H1 (cell line): ENCODE measurements at regions not wholly inside any gene's neighbourhood (a gene's known extent, or its start where the extent isn't known, plus 50 kb on each side); places are given as distances from the start of the nearest gene placed in this dataset.

ENCODE experiments used
- CTCF ChIA-PET: fragments of 300-600 bp; sonication (Branson Sonifier 250); formaldehyde crosslinking; loops from one replicate; lab custom pipeline; 2021; ENCODE audit not compliant: partially characterized antibody; lab: Charles Lee
- POLR2A ChIA-PET: fragments of 300-600 bp; sonication (Branson Sonifier 250); formaldehyde crosslinking; loops from one replicate; lab custom pipeline; 2021; ENCODE audit warnings: inconsistent platforms; ENCODE audit not compliant: partially characterized antibody; lab: Charles Lee
- DNase-seq, 2 experiments: peaks; one replicate each; pipeline versions ENCODE4 v3.0.0 to v3.0.0-alpha.2; 2010 to 2022; ENCODE audit warnings: low spot score in 2 of 2, low read depth in 1 of 2, mixed read lengths in 1 of 2
- FAIRE-seq: peaks from 2 replicates; lab custom pipeline; 2011; peaks lifted over from hg19 to GRCh38; lab: Jason Lieb, UNC
- H2AFZ ChIP-seq: 2 replicates; pipeline ENCODE4 v1.8.1; 2012; ENCODE audit warnings: low read length, inconsistent platforms
- H2AK5ac ChIP-seq: 2 replicates; pipeline ENCODE4 v1.6.1; 2013; ENCODE audit warnings: low read depth, low read length
- H2BK120ac ChIP-seq: replicated peaks from 2 replicates; pipeline ENCODE3; 2013; ENCODE audit warnings: low read depth, low read length, inconsistent platforms
- H2BK12ac ChIP-seq: 2 replicates; pipeline ENCODE4 v1.6.1; 2013; ENCODE audit warnings: low read depth, low read length
- H2BK15ac ChIP-seq: 2 replicates; pipeline ENCODE4 v1.6.1; 2013; ENCODE audit warnings: low read length
- H2BK20ac ChIP-seq: 2 replicates; pipeline ENCODE4 v1.6.1; 2013; ENCODE audit warnings: low read length
- H2BK5ac ChIP-seq: 2 replicates; pipeline ENCODE4 v1.6.1; 2013; ENCODE audit warnings: low read depth, low read length
- H3K14ac ChIP-seq: 2 replicates; pipeline ENCODE4 v1.6.1; 2013; ENCODE audit warnings: inconsistent platforms; ENCODE audit not compliant: insufficient read length
- H3K18ac ChIP-seq: 2 replicates; pipeline ENCODE4 v1.6.1; 2013; ENCODE audit warnings: low read length; ENCODE audit errors: extremely low read depth
- H3K23ac ChIP-seq: 2 replicates; pipeline ENCODE4 v1.6.1; 2013; ENCODE audit warnings: inconsistent platforms; ENCODE audit not compliant: insufficient read length
- H3K23me2 ChIP-seq: 2 replicates; pipeline ENCODE4 v1.6.1; 2013; ENCODE audit warnings: low read depth, low read length
- H3K27ac ChIP-seq: 2 replicates; pipeline ENCODE4 v1.6.1; 2011; ENCODE audit warnings: low read depth, low read length, inconsistent platforms
- H3K27me3 ChIP-seq, 4 experiments: replicated peaks in 1 of 4; 1 replicate in 1 of 4; 2 replicates in 3 of 4; pipeline versions ENCODE4 v1.6.1 to v1.8.1; 2011 to 2013; ENCODE audit warnings: low read length in 3 of 4, mild to moderate bottlenecking in 3 of 4, inconsistent platforms in 2 of 4, mixed read lengths in 2 of 4, moderate library complexity in 1 of 4; ENCODE audit not compliant: control insufficient read depth in 3 of 4, insufficient read depth in 3 of 4; ENCODE audit errors: extremely low read depth in 1 of 4
- H3K36me3 ChIP-seq, 4 experiments: 2 replicates each; pipeline versions ENCODE4 v1.6.1 to v1.8.1; 2011 to 2013; ENCODE audit warnings: mild to moderate bottlenecking in 4 of 4, low read length in 3 of 4, moderate library complexity in 2 of 4, control low read depth in 1 of 4, inconsistent platforms in 1 of 4; ENCODE audit not compliant: insufficient read depth in 4 of 4, control insufficient read depth in 2 of 4
- H3K4ac ChIP-seq: replicated peaks from 2 replicates; pipeline ENCODE3; 2013; ENCODE audit warnings: low read length, low read depth, mixed read lengths, inconsistent platforms; ENCODE audit not compliant: insufficient read length
- H3K4me1 ChIP-seq, 4 experiments: replicated peaks in 1 of 4; 1 replicate in 1 of 4; 2 replicates in 3 of 4; pipeline versions ENCODE4 v1.6.1 to v1.8.1; 2011 to 2013; ENCODE audit warnings: low read length in 3 of 4, inconsistent platforms in 2 of 4, mixed read lengths in 1 of 4; ENCODE audit not compliant: insufficient read depth in 4 of 4, control insufficient read depth in 3 of 4
- H3K4me2 ChIP-seq, 2 experiments: 2 replicates each; pipeline versions ENCODE4 v1.6.1 to v1.8.1; 2011 to 2013; ENCODE audit warnings: low read depth in 2 of 2, low read length in 2 of 2, control low read depth in 1 of 2, inconsistent platforms in 1 of 2, mild to moderate bottlenecking in 1 of 2; ENCODE audit not compliant: insufficient read depth in 1 of 2
- H3K4me3 ChIP-seq, 4 experiments: fragments of 200-600, 300-600 bp in 1 of 4; sonication (generic), shearing (Covaris generic), sonication (Bioruptor Twin) in 1 of 4; 2 replicates each; pipeline versions ENCODE4 v1.5.1 to v1.8.1; 2011 to 2016; ENCODE audit warnings: low read length in 4 of 4, low read depth in 3 of 4, control low read depth in 2 of 4, inconsistent platforms in 2 of 4, mild to moderate bottlenecking in 2 of 4, mixed read lengths in 1 of 4, moderate library complexity in 1 of 4; ENCODE audit not compliant: insufficient read depth in 2 of 4; ENCODE audit errors: extremely low read depth in 1 of 4
- H3K56ac ChIP-seq: replicated peaks from 2 replicates; pipeline ENCODE3; 2013; ENCODE audit warnings: low read depth, mild to moderate bottlenecking, mixed read lengths, low read length, inconsistent platforms; ENCODE audit not compliant: insufficient read length
- H3K79me1 ChIP-seq: 2 replicates; pipeline ENCODE4 v1.6.1; 2013; ENCODE audit warnings: low read depth, low read length, control low read depth
- H3K79me2 ChIP-seq, 2 experiments: 2 replicates each; pipeline versions ENCODE4 v1.6.1 to v1.8.1; 2012 to 2013; ENCODE audit warnings: low read length in 2 of 2, mild to moderate bottlenecking in 2 of 2, inconsistent platforms in 1 of 2; ENCODE audit not compliant: insufficient read depth in 2 of 2, control insufficient read depth in 1 of 2
- H3K9ac ChIP-seq, 4 experiments: replicated peaks in 1 of 4; 1 replicate in 1 of 4; 2 replicates in 3 of 4; pipeline versions ENCODE4 v1.6.1 to v1.8.1; 2011 to 2013; ENCODE audit warnings: low read depth in 3 of 4, low read length in 3 of 4, control low read depth in 2 of 4, mild to moderate bottlenecking in 2 of 4, moderate library complexity in 2 of 4, inconsistent platforms in 1 of 4; ENCODE audit errors: extremely low read depth in 1 of 4
- H3K9me3 ChIP-seq, 2 experiments: 2 replicates each; pipeline versions ENCODE4 v1.6.1 to v1.8.1; 2012 to 2013; ENCODE audit warnings: mild to moderate bottlenecking in 2 of 2, moderate library complexity in 2 of 2, control low read depth in 1 of 2, inconsistent platforms in 1 of 2, low read depth in 1 of 2, low read length in 1 of 2, mixed read lengths in 1 of 2; ENCODE audit not compliant: insufficient read depth in 2 of 2
- H4K20me1 ChIP-seq, 2 experiments: replicated peaks in 1 of 2; 2 replicates each; pipeline versions ENCODE3 to v1.8.1; 2011 to 2013; ENCODE audit warnings: inconsistent platforms in 2 of 2, low read length in 2 of 2, mild to moderate bottlenecking in 1 of 2; ENCODE audit not compliant: insufficient read depth in 2 of 2, control insufficient read depth in 1 of 2
- H4K5ac ChIP-seq: 2 replicates; pipeline ENCODE4 v1.6.1; 2013; ENCODE audit warnings: low read length, low read depth, mixed read lengths, inconsistent platforms; ENCODE audit not compliant: insufficient read length
- H4K8ac ChIP-seq: 2 replicates; pipeline ENCODE4 v1.8.0; 2013; ENCODE audit warnings: mild to moderate bottlenecking, moderate library complexity, low read length, inconsistent platforms; ENCODE audit not compliant: insufficient read depth; ENCODE audit errors: extremely low read depth
- H4K91ac ChIP-seq: replicated peaks from 2 replicates; pipeline ENCODE3; 2013; ENCODE audit warnings: low read length, mixed read lengths, inconsistent platforms; ENCODE audit not compliant: insufficient read length
- ATF2 ChIP-seq: IDR thresholded peaks from 2 replicates; pipeline ENCODE4 v1.6.1; 2012; ENCODE audit warnings: low read length, inconsistent platforms
- CEBPB ChIP-seq: IDR thresholded peaks from 2 replicates; pipeline ENCODE4 v1.6.1; 2012; ENCODE audit warnings: low read depth, low read length
- FOSL1 ChIP-seq: IDR thresholded peaks from 2 replicates; pipeline ENCODE4 v1.6.1; 2011; ENCODE audit warnings: mild to moderate bottlenecking, low read depth, low read length, moderate library complexity; ENCODE audit not compliant: insufficient read depth
- MAX ChIP-seq: IDR thresholded peaks from 2 replicates; pipeline ENCODE4 v1.6.1; 2012; ENCODE audit warnings: inconsistent platforms
- RNF2 ChIP-seq: fragments of 200-900, 300-1000 bp; sonication (generic); IDR thresholded peaks from 2 replicates; pipeline ENCODE4 v1.7.1; 2016; ENCODE audit warnings: borderline replicate concordance, low read depth, mild to moderate bottlenecking, antibody characterized with exemption, low read length; ENCODE audit not compliant: poor library complexity, severe bottlenecking; ENCODE audit errors: missing control alignments
- RXRA ChIP-seq: IDR thresholded peaks from 2 replicates; pipeline ENCODE4 v1.6.1; 2011; ENCODE audit warnings: low read depth, mild to moderate bottlenecking, low read length, moderate library complexity; ENCODE audit not compliant: insufficient read depth
- SP2 ChIP-seq: IDR thresholded peaks from 2 replicates; pipeline ENCODE4 v1.6.1; 2012; ENCODE audit warnings: mild to moderate bottlenecking, low read length, inconsistent platforms
- TEAD4 ChIP-seq: IDR thresholded peaks from 2 replicates; pipeline ENCODE4 v1.6.1; 2012; ENCODE audit warnings: low read depth, low read length, inconsistent platforms, mixed read lengths
- WGBS, 2 experiments: shearing (Covaris generic) in 1 of 2; methylation state at CpG; one replicate each; pipeline versions ENCODE4 v1.1.6 to v1.1.7; 2013 to 2015; ENCODE audit warnings: low lambda C conversion rate in 2 of 2, mixed read lengths in 2 of 2, inconsistent platforms in 1 of 2, low coverage in 1 of 2, missing lambda C conversion rate in 1 of 2; ENCODE audit not compliant: insufficient replicate concordance in 2 of 2, insufficient coverage in 1 of 2, insufficient read length in 1 of 2; ENCODE audit errors: extremely low coverage in 1 of 2, missing lambda C conversion rate in 1 of 2; 5-methylcytosine and 5-hydroxymethylcytosine counted together

GRCh38 chr13:21229241-21230024, 53.0 kb downstream of the MRPL57 start:
- Histone ChIP-seq H3K9ac (no peak overlapping the region), H4K20me1 (peaks cover 0 to 2% of the 10 kb centered on the region in 2 experiments), H2AK5ac (no peak overlapping the region), H3K79me1 (no peaks in the 10 kb centered on the region), H2BK5ac (no peak overlapping the region), H3K4me3 (no peak overlapping the region), H4K8ac (no peak overlapping the region), H3K4ac (no peak overlapping the region), H3K27ac (no peak overlapping the region), H2BK12ac (no peak overlapping the region), H3K56ac (no peak overlapping the region), H3K18ac (no peak overlapping the region), H2BK20ac (no peak overlapping the region), H2BK120ac (no peak overlapping the region), H3K79me2 (no peaks in the 10 kb centered on the region), H3K4me2 (no peak overlapping the region), H3K27me3 (no peaks in the 10 kb centered on the region), H3K4me1 (no peaks in the 10 kb centered on the region), H2BK15ac (no peak overlapping the region), H2AFZ (no peak overlapping the region), H4K91ac (peak overlapping the region; percentile 40), H3K23me2 (peaks cover 3% of the 10 kb centered on the region; the same call in 1 of the 2 replicates), H3K23ac (no peak overlapping the region), H3K9me3 (no peaks in the 10 kb centered on the region), H3K36me3 (no peaks in the 10 kb centered on the region), H4K5ac (no peak overlapping the region), H3K14ac (no peak overlapping the region)
- FAIRE-seq (no peak), DNase-seq (no peak)
- 93% methylated on average over 7 of the region's 7 CpGs; no CpG with 5 or more reads in 1 of the 2 experiments for WGBS, 2 experiments
- POLR2A ChIA-PET = interaction anchor here (0.9 kb wide), 1 partner anchor 17 kb away, joined by 3 read pairs; no protein-coding TSS in a partner anchor
- TF ChIP-seq FOSL1 (no peak), CEBPB (no peak), SP2 (no peak), ATF2 (no peak), RNF2 (no peak), RXRA (no peak), MAX (no peak), TEAD4 (no peak)
- CTCF ChIA-PET = interaction anchor here (0.6 to 1.0 kb wide), 3 partner anchors 10 to 401 kb away, joined by 3 to 4 read pairs (median 3); no protein-coding TSS in a partner anchor
